ENCODE measurements at regions not wholly inside any gene's neighbourhood (a gene's known extent, or its start where the extent isn't known, plus 50 kb on each side); places are given as distances from the start of the nearest gene placed in this dataset.

DNA sequence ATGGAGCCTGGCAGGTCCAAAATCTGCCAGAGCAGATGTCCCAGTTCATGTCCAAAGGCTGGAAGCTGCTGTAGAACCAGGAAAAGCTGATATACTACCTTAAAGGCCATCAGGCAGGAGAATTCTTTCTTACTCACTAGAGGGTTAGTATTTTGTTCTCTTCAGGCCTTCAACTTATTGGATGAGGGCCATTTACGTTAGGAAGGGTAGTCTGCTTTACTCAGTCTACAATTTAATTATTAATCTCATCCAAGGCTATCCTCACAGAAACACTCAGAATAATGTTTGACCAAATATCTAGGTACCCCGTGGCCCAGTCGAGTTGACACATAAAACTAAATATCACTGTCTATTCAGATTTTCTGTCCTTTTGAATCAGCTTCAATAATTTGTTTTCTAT, 437.4 kb downstream of the TLE4 start:
- DNase-seq (no peak), ATAC-seq (no peak)
- intact Hi-C loops (cut with DNase I): no loop called here
- Histone ChIP-seq H3K27me3 (peaks cover 0 to 2% (median 0%) of the 10 kb centered on the region in 9 donors), H3K4me3 (no peak overlapping the region), H3K9me3 (peaks cover 0 to 25% (median 0%) of the 10 kb centered on the region in 12 donors), H3K27ac (no peak overlapping the region), H3K4me1 (no peaks in the 10 kb centered on the region), H3K36me3 (no peaks in the 10 kb centered on the region)
- 78 to 92% (median 82%) methylated on average over 3 of the region's 3 CpGs for WGBS, 4 donors
- TF ChIP-seq, protein P1, sequence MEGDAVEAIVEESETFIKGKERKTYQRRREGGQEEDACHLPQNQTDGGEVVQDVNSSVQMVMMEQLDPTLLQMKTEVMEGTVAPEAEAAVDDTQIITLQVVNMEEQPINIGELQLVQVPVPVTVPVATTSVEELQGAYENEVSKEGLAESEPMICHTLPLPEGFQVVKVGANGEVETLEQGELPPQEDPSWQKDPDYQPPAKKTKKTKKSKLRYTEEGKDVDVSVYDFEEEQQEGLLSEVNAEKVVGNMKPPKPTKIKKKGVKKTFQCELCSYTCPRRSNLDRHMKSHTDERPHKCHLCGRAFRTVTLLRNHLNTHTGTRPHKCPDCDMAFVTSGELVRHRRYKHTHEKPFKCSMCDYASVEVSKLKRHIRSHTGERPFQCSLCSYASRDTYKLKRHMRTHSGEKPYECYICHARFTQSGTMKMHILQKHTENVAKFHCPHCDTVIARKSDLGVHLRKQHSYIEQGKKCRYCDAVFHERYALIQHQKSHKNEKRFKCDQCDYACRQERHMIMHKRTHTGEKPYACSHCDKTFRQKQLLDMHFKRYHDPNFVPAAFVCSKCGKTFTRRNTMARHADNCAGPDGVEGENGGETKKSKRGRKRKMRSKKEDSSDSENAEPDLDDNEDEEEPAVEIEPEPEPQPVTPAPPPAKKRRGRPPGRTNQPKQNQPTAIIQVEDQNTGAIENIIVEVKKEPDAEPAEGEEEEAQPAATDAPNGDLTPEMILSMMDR (IDR thresholded peaks at IDR 0.05): no peak
- TF ChIP-seq POLR2A (IDR thresholded peaks at IDR 0.05): no peak

DNA sequence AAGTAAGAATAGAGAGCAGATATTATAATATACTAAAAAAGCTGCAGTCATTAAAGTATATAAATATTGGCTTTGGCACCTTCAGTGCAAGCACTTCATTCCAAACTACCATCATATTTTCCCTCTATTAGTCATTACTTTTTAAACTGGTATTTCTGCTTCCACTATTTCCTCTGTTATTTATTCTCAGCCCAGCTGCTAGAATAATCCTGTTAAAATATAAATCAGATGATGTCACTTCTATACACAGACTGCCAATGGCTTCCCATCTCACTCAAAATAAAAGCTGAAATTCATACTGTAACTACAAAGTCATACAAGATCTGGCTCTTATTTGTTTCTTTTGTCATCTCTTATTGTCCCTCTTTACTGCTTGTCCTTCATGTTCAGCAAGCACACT, 432.9 kb downstream of the TLE4 start:
- H3K4me1 ChIP-seq: no peaks in the 10 kb centered on the region
- H3K9me3 ChIP-seq: no peaks in the 10 kb centered on the region
- H3K27ac ChIP-seq: no peak overlapping the region
- no peak for DNase-seq
- no peaks in the 10 kb centered on the region for H3K36me3 ChIP-seq
- intact Hi-C loops (cut with DNase I): no loop called here
- no peak overlapping the region for H3K4me3 ChIP-seq
- TF ChIP-seq, protein P1 (IDR thresholded peaks at IDR 0.05): no peak
- no peak for TF ChIP-seq POLR2A (IDR thresholded peaks at IDR 0.05)
- no peak for ATAC-seq
- H3K27me3 ChIP-seq: no peaks in the 10 kb centered on the region

DNA sequence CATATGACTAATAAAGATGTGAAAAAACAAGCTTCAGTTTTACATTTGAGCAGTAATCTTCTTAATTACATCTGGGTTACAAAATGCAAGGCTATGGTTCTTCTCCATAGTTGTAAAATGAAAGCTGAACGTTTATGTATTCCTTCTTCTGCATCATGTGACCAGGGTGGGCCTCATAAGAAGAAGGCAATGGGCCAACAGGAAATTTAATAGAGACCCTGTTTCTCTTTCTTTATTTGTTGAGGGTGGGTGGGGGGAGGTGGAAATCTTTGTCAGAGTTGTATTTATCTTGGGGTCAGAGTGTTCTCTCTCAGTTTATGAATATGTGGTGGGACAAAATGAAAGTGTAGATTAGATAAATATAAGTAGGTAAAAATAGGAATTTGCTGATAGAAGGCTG, 418.8 kb downstream of the TLE4 start:
- Histone ChIP-seq H3K27me3 (no peaks in the 10 kb centered on the region), H3K9me3 (no peaks in the 10 kb centered on the region), H3K36me3 (no peaks in the 10 kb centered on the region), H3K4me1 (peaks cover 0 to 15% (median 1%) of the 10 kb centered on the region in 12 donors), H3K4me3 (no peak overlapping the region), H3K27ac (no peak overlapping the region)
- WGBS, 4 donors: 4 to 16% (median 12%) methylated on average over 1 of the region's 1 CpG
- TF ChIP-seq, protein P1 (IDR thresholded peaks at IDR 0.05): no peak
- TF ChIP-seq POLR2A (IDR thresholded peaks at IDR 0.05): no peak
- DNase-seq (no peak), ATAC-seq (no peak)
- intact Hi-C loops (cut with DNase I): no loop called here

DNA sequence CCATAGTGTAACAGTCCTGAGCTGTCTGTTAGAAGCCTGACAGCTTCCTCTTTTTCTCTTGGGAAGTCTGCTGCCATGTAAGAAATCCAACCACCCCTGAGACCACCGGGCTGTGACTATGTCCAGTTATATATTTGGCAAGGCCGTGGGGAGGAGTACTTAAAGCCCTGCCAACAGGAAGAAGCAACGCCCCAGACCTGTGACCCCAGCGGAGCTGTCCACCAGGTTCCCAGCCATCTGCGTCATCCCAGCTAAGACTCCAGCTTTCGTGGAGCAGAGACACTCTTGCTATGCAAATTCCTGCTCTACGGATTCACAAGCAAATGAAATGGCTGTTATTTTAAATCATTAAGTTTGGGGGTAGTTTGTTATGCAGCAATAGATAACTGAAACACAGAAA, 417.3 kb downstream of the TLE4 start:
- 52 to 67% (median 63%) methylated on average over 4 to 7 of the region's 7 CpGs for WGBS, 4 donors
- intact Hi-C loops (cut with DNase I): no loop called here
- ATAC-seq (no peak), DNase-seq (no peak)
- Histone ChIP-seq H3K4me1 (peaks cover 0 to 16% (median 1%) of the 10 kb centered on the region in 12 donors), H3K27ac (no peak overlapping the region), H3K9me3 (no peaks in the 10 kb centered on the region), H3K27me3 (no peaks in the 10 kb centered on the region), H3K4me3 (no peak overlapping the region), H3K36me3 (no peaks in the 10 kb centered on the region)
- TF ChIP-seq, protein P1 (IDR thresholded peaks at IDR 0.05): no peak
- TF ChIP-seq POLR2A (IDR thresholded peaks at IDR 0.05): no peak
